ENCODE measurements at regions not wholly inside any gene's neighbourhood (a gene's known extent, or its start where the extent isn't known, plus 50 kb on each side); places are given as distances from the start of the nearest gene placed in this dataset.

DNA sequence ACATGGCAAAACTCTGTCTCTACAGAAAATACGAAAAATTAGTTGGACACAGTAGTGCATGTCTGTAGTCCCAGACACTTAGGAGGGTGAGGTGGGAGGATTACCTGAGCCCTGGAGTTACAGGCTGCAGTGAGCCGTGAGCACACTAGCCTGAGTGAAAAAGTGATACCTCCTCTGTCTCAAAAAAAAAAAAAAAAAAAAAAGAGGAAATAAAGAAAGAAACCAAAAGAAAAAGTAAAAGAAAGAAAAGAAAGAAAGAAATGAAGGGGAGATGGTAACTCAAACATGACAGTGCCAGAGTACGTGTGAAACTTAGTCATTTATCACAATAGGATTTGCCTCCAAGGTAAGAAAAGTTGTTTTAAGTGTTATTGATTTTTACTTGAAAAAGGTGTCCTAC is 407.0 kb upstream of the MGAT4C start:
- DNase-seq = no peak
- no peak for TF ChIP-seq POLR2AphosphoS5 (IDR thresholded peaks at IDR 0.05)
- TF ChIP-seq EP300 (IDR thresholded peaks at IDR 0.05) = no peak
- TF ChIP-seq POLR2A (IDR thresholded peaks at IDR 0.05) = no peak
- TF ChIP-seq, protein P1, sequence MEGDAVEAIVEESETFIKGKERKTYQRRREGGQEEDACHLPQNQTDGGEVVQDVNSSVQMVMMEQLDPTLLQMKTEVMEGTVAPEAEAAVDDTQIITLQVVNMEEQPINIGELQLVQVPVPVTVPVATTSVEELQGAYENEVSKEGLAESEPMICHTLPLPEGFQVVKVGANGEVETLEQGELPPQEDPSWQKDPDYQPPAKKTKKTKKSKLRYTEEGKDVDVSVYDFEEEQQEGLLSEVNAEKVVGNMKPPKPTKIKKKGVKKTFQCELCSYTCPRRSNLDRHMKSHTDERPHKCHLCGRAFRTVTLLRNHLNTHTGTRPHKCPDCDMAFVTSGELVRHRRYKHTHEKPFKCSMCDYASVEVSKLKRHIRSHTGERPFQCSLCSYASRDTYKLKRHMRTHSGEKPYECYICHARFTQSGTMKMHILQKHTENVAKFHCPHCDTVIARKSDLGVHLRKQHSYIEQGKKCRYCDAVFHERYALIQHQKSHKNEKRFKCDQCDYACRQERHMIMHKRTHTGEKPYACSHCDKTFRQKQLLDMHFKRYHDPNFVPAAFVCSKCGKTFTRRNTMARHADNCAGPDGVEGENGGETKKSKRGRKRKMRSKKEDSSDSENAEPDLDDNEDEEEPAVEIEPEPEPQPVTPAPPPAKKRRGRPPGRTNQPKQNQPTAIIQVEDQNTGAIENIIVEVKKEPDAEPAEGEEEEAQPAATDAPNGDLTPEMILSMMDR (IDR thresholded peaks at IDR 0.05) = no peak

DNA sequence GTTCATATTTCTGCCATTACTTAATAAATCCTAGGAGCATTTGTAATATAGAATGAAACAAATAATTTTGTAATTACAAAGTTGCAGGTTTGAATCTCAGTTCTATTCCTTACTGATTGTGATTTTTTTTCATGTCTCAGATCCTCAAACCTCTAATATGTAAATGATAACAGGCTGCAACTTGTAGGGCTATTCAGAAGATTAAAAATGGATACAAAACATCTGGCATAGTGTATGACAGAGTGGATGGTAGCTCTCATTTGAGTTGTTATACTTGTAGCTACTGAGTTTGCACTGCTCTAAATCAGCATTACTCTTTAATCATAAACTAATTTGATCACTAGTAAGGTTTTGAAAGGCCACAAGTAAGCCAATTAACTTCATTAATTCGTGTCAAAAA is 406.3 kb upstream of the MGAT4C start:
- H3K36me3 ChIP-seq = no peaks in the 10 kb centered on the region
- H3K4me3 ChIP-seq = no peak overlapping the region
- no peaks in the 10 kb centered on the region for H3K4me1 ChIP-seq
- WGBS, 2 donors = 6 to 43% methylated on average over 1 of the region's 1 CpG
- intact Hi-C loops (cut with DNase I) = no loop called here
- DNase-seq = no peak
- no peak overlapping the region for H3K27ac ChIP-seq
- TF ChIP-seq POLR2AphosphoS5 (IDR thresholded peaks at IDR 0.05) (no peak), POLR2A (IDR thresholded peaks at IDR 0.05) (no peak), EP300 (IDR thresholded peaks at IDR 0.05) (no peak)
- no peaks in the 10 kb centered on the region for H3K9me3 ChIP-seq
- H3K27me3 ChIP-seq = no peaks in the 10 kb centered on the region

More for the DNA sequence above, 407.0 kb upstream of the MGAT4C start:
- intact Hi-C loops (cut with DNase I) = no loop called here
- H3K9me3 ChIP-seq = no peaks in the 10 kb centered on the region
- no peaks in the 10 kb centered on the region for H3K4me1 ChIP-seq
- no peaks in the 10 kb centered on the region for H3K27me3 ChIP-seq
- H3K4me3 ChIP-seq = no peak overlapping the region
- H3K27ac ChIP-seq = no peak overlapping the region
- no peaks in the 10 kb centered on the region for H3K36me3 ChIP-seq
- WGBS, 2 donors = 66 to 76% methylated on average over 3 of the region's 3 CpGs

DNA sequence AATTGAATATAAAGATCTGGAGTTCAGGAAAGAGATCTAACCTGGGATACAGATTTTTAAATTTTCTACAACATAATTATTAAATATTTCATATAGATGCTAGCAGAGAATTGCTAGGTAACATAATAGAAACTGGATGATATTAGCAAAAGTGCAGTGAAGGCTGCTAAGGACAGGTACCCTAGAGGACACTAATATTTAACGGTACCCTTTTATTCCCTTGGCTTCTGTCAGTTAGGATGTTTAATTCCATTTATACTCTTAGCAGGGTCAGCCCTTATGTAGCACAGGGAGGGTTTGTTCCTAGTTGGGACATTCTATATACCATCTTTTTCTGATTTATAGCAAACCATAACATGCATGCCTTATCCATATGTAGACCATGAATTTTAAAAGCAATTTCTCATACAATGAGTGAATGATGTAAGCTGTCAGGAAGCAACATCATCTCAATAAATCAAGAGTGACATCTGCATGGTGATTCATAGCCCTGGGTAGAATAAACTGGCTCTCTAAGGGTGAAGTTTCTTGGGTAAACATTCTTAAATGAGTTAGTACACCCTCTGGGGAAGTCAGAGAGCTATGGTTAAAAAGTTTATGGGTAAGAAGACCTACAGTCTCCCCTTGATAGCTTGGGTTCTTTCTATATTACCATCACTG is 404.4 kb upstream of the MGAT4C start:
- Histone ChIP-seq H3K4me1 (no peaks in the 10 kb centered on the region), H3K27ac (no peak overlapping the region), H3K27me3 (no peaks in the 10 kb centered on the region), H3K4me3 (no peak overlapping the region), H3K36me3 (no peaks in the 10 kb centered on the region), H3K9me3 (no peaks in the 10 kb centered on the region)
- 88 to 93% methylated on average over 1 of the region's 1 CpG for WGBS, 2 donors
- TF ChIP-seq EP300 (IDR thresholded peaks at IDR 0.05) = no peak
- TF ChIP-seq POLR2AphosphoS5 (IDR thresholded peaks at IDR 0.05) = no peak
- no peak for TF ChIP-seq POLR2A (IDR thresholded peaks at IDR 0.05)
- TF ChIP-seq, protein P1 (IDR thresholded peaks at IDR 0.05) = no peak
- intact Hi-C loops (cut with DNase I) = no loop called here
- DNase-seq = no peak

DNA sequence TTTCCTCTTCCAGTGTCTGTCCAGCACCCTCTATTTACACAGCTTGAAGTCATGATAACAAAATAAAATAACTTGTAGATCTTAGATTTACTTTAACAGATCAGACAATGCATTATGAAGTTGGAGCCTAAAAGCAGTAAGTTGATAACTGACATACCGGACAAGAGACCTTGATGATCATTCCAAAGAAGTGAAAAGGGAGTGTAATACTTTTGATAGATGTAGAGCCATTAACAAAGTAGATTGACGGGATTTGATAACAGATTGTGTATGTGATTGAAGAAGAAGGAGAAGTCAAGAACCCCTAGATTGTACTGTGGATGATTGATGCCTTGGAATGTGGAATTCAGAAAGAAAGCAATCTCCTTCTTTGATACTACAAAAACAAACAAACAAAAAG is 403.8 kb upstream of the MGAT4C start:
- intact Hi-C loops (cut with DNase I) = no loop called here
- Histone ChIP-seq H3K4me3 (no peak overlapping the region), H3K4me1 (no peaks in the 10 kb centered on the region), H3K36me3 (no peaks in the 10 kb centered on the region), H3K27me3 (no peaks in the 10 kb centered on the region), H3K27ac (no peak overlapping the region), H3K9me3 (no peaks in the 10 kb centered on the region)
- TF ChIP-seq, protein P1 (IDR thresholded peaks at IDR 0.05) = no peak
- TF ChIP-seq POLR2A (IDR thresholded peaks at IDR 0.05) = no peak
- TF ChIP-seq POLR2AphosphoS5 (IDR thresholded peaks at IDR 0.05) = no peak
- no peak for TF ChIP-seq EP300 (IDR thresholded peaks at IDR 0.05)
- WGBS, 2 donors = 28 to 79% methylated on average over 2 of the region's 2 CpGs
- DNase-seq = no peak

DNA sequence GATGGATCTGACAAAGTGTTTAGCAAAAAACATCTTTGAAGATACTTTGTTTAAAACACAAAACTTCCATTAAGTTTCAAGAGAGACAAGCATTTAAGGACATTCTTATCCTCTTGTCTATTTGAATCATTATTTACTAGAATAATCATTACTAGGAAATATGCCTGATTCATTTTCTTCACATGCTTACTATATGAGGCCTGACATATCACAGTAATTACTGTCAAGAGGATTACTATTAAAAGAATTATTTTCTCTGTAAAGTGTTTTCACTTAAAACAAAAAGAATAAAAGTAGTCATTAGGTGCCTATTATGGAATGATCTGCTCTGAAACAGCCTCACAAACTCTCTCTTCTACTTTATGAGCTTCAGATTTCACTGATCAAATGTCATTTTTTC is 402.1 kb upstream of the MGAT4C start:
- intact Hi-C loops (cut with DNase I) = no loop called here
- Histone ChIP-seq H3K36me3 (no peaks in the 10 kb centered on the region), H3K9me3 (no peaks in the 10 kb centered on the region), H3K27me3 (no peaks in the 10 kb centered on the region), H3K4me3 (no peak overlapping the region), H3K4me1 (no peaks in the 10 kb centered on the region), H3K27ac (no peak overlapping the region)
- DNase-seq = no peak
- TF ChIP-seq, protein P1 (IDR thresholded peaks at IDR 0.05) = no peak
- TF ChIP-seq POLR2A (IDR thresholded peaks at IDR 0.05) = no peak
- TF ChIP-seq EP300 (IDR thresholded peaks at IDR 0.05) = no peak
- TF ChIP-seq POLR2AphosphoS5 (IDR thresholded peaks at IDR 0.05) = no peak
